ENCODE measurements at regions not wholly inside any gene's neighbourhood (a gene's known extent, or its start where the extent isn't known, plus 50 kb on each side); places are given as distances from the start of the nearest gene placed in this dataset.

DNA sequence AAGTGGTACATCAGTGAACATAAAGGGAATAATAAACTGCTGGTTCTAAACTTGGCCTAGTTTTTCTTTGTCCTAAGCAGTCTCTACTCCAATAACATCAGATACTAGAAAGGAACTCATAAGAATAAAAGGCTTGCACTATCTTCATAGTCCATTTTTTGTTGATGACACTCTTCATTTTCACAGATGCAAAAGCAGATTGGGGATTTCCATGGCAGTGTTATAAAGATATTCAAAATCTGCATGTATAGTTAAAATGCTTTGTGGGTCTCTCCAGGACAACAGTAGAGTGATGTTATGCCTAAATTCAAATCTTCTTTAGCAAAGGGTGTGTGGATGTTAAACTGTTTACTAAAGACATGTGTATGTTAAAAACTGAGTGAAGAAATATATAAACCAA, 745.8 kb downstream of the TRHDE start:
- H3K36me3 ChIP-seq (ENCODE audit: control insufficient read depth in 2 of 2, extremely low read depth in 1 of 2, insufficient read depth in 2 of 2, low read length in 2 of 2): no peaks in the 10 kb centered on the region
- TF ChIP-seq, protein P1, sequence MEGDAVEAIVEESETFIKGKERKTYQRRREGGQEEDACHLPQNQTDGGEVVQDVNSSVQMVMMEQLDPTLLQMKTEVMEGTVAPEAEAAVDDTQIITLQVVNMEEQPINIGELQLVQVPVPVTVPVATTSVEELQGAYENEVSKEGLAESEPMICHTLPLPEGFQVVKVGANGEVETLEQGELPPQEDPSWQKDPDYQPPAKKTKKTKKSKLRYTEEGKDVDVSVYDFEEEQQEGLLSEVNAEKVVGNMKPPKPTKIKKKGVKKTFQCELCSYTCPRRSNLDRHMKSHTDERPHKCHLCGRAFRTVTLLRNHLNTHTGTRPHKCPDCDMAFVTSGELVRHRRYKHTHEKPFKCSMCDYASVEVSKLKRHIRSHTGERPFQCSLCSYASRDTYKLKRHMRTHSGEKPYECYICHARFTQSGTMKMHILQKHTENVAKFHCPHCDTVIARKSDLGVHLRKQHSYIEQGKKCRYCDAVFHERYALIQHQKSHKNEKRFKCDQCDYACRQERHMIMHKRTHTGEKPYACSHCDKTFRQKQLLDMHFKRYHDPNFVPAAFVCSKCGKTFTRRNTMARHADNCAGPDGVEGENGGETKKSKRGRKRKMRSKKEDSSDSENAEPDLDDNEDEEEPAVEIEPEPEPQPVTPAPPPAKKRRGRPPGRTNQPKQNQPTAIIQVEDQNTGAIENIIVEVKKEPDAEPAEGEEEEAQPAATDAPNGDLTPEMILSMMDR (optimal IDR thresholded peaks at IDR 0.05 in 1 of 3, IDR thresholded peaks at IDR 0.05 in 1 of 3, conservative IDR thresholded peaks at IDR 0.05 in 1 of 3; ENCODE audit: extremely low read depth in 1 of 3, insufficient read depth in 2 of 3, low read length in 3 of 3): no peak
- TF ChIP-seq EZH2 (IDR thresholded peaks at IDR 0.05; ENCODE audit: low read length): no peak
- DNase-seq (ENCODE audit: low read depth, low spot score): no peak
- FAIRE-seq: no peak
- H3K79me2 ChIP-seq (ENCODE audit: control insufficient read depth, insufficient read depth, low read length): no peaks in the 10 kb centered on the region
- dilution Hi-C loops (cut with MboI; ENCODE audit: extremely low pct_ligation_motif_present, low sequenced_read_pairs): no loop called here
- no peaks in the 10 kb centered on the region for H3K27me3 ChIP-seq (ENCODE audit: control insufficient read depth, extremely low read depth, insufficient read depth, low read length)
- no peaks in the 10 kb centered on the region for H3K9me3 ChIP-seq (ENCODE audit: control insufficient read depth, low read depth, low read length)
- no peak overlapping the region for H3K9ac ChIP-seq (ENCODE audit: control insufficient read depth, extremely low read depth, insufficient read depth, low read length)
- H2AFZ ChIP-seq (ENCODE audit: control insufficient read depth, low read length): no peak overlapping the region
- no peak overlapping the region for H3K4me2 ChIP-seq (ENCODE audit: control insufficient read depth, extremely low read depth, insufficient read depth, low read depth, low read length)
- H3K27ac ChIP-seq (ENCODE audit: control insufficient read depth, insufficient read depth, low read length): no peak overlapping the region
- H3K9me1 ChIP-seq (ENCODE audit: control insufficient read depth, extremely low read depth, insufficient read depth, low read length): no peaks in the 10 kb centered on the region
- no peaks in the 10 kb centered on the region for H4K20me1 ChIP-seq (ENCODE audit: control insufficient read depth, extremely low read depth, insufficient read depth, low read length)
- H3K4me1 ChIP-seq (ENCODE audit: control insufficient read depth, extremely low read depth, insufficient read depth, low read length): no peaks in the 10 kb centered on the region
- no peak overlapping the region for H3K4me3 ChIP-seq (ENCODE audit: control insufficient read depth in 2 of 3, extremely low read depth in 1 of 3, insufficient read depth in 2 of 3, low read depth in 1 of 3, low read length in 3 of 3)

DNA sequence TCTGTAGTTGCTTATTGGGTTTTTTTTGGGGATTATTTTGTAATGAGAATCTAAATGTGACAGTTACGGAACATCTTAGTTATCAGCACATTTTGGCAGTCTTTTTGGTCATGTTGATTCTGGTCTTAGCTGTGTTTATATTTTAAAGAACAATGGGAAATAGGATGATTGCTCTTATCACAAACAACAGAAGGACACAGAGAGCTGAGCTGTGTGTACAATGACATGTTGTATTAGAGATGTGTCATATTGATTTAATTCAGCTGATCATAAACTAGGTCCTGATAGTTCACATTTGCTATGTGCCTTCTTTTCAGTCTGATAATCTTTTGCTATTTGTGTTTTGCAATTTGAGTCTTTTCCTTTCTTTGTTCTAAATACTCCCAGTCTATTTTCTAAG, 781.7 kb downstream of the TRHDE start:
- H3K9ac ChIP-seq (ENCODE audit: control insufficient read depth, extremely low read depth, insufficient read depth, low read length): no peak overlapping the region
- H4K20me1 ChIP-seq (ENCODE audit: control insufficient read depth, extremely low read depth, insufficient read depth, low read length): no peaks in the 10 kb centered on the region
- H3K9me3 ChIP-seq (ENCODE audit: control insufficient read depth, low read depth, low read length): no peaks in the 10 kb centered on the region
- FAIRE-seq (no peak), DNase-seq (ENCODE audit: low read depth, low spot score) (no peak)
- no peak overlapping the region for H2AFZ ChIP-seq (ENCODE audit: control insufficient read depth, low read length)
- no peaks in the 10 kb centered on the region for H3K27me3 ChIP-seq (ENCODE audit: control insufficient read depth, extremely low read depth, insufficient read depth, low read length)
- H3K4me1 ChIP-seq (ENCODE audit: control insufficient read depth, extremely low read depth, insufficient read depth, low read length): no peaks in the 10 kb centered on the region
- no peak overlapping the region for H3K4me2 ChIP-seq (ENCODE audit: control insufficient read depth, extremely low read depth, insufficient read depth, low read depth, low read length)
- H3K4me3 ChIP-seq (ENCODE audit: control insufficient read depth in 2 of 3, extremely low read depth in 1 of 3, insufficient read depth in 2 of 3, low read depth in 1 of 3, low read length in 3 of 3): no peak overlapping the region
- dilution Hi-C loops (cut with MboI; ENCODE audit: extremely low pct_ligation_motif_present, low sequenced_read_pairs): no loop called here
- no peaks in the 10 kb centered on the region for H3K9me1 ChIP-seq (ENCODE audit: control insufficient read depth, extremely low read depth, insufficient read depth, low read length)
- H3K27ac ChIP-seq (ENCODE audit: control insufficient read depth, insufficient read depth, low read length): no peak overlapping the region
- H3K79me2 ChIP-seq (ENCODE audit: control insufficient read depth, insufficient read depth, low read length): no peaks in the 10 kb centered on the region
- no peak for TF ChIP-seq EZH2 (IDR thresholded peaks at IDR 0.05; ENCODE audit: low read length)
- TF ChIP-seq, protein P1 (optimal IDR thresholded peaks at IDR 0.05 in 1 of 3, IDR thresholded peaks at IDR 0.05 in 1 of 3, conservative IDR thresholded peaks at IDR 0.05 in 1 of 3; ENCODE audit: extremely low read depth in 1 of 3, insufficient read depth in 2 of 3, low read length in 3 of 3): no peak
- no peaks in the 10 kb centered on the region for H3K36me3 ChIP-seq (ENCODE audit: control insufficient read depth in 2 of 2, extremely low read depth in 1 of 2, insufficient read depth in 2 of 2, low read length in 2 of 2)

Data from keratinocyte (primary cell).